ENCODE measurements at regions not wholly inside any gene's neighbourhood (a gene's known extent, or its start where the extent isn't known, plus 50 kb on each side); places are given as distances from the start of the nearest gene placed in this dataset.
A peak's percentile ranks its signal among the peaks of the same experiment; 100 is the strongest.

- Histone ChIP-seq H2AFZ (ENCODE audit: insufficient read depth, low read length, poor library complexity) (no peak overlapping the region), H2BK12ac (ENCODE audit: low read length) (no peak overlapping the region), H4K12ac (ENCODE audit: low read depth, low read length) (no peak overlapping the region), H3K4me3 (ENCODE audit: low read depth, low read length) (no peak overlapping the region), H3K14ac (ENCODE audit: low read length) (no peak overlapping the region), H3K27me3 (ENCODE audit: insufficient read depth, low read length) (no peaks in the 10 kb centered on the region), H3K79me2 (ENCODE audit: control insufficient read depth, insufficient read depth, low read length, poor library complexity) (no peaks in the 10 kb centered on the region), H3K27ac (ENCODE audit: low read depth, low read length) (no peak overlapping the region), H3K9ac (ENCODE audit: low read length) (no peak overlapping the region), H4K8ac (ENCODE audit: low read depth, low read length) (no peak overlapping the region), H3K18ac (ENCODE audit: low read length) (no peak overlapping the region), H3K79me1 (ENCODE audit: low read length) (no peaks in the 10 kb centered on the region), H3K23ac (ENCODE audit: low read length) (no peak overlapping the region), H3K9me3 (ENCODE audit: insufficient read depth, low read depth, low read length) (no peaks in the 10 kb centered on the region), H3K36me3 (ENCODE audit: control insufficient read depth in 1 of 2, insufficient read depth in 2 of 2, low read length in 2 of 2) (no peaks in the 10 kb centered on the region), H3K4me2 (ENCODE audit: low read length) (no peak overlapping the region), H2BK120ac (ENCODE audit: insufficient read depth, low read length, poor library complexity) (no peak overlapping the region), H4K91ac (ENCODE audit: low read depth, low read length) (no peak overlapping the region), H3K4me1 (ENCODE audit: control insufficient read depth in 1 of 2, insufficient read depth in 2 of 2, low read length in 2 of 2) (no peaks in the 10 kb centered on the region), H2AK5ac (ENCODE audit: low read length) (no peak overlapping the region), H3K4ac (ENCODE audit: low read depth, low read length) (no peak overlapping the region), H2BK5ac (ENCODE audit: low read depth, low read length, poor library complexity) (no peak overlapping the region)
- no CpG with 5 or more reads among the region's 2 CpGs for WGBS (ENCODE audit: extremely low coverage, insufficient coverage, insufficient read length)
- no peak for DNase-seq
Measured at GRCh38 chr13:48844676-48845075, 131.0 kb upstream of the FNDC3A start.

- Histone ChIP-seq H4K12ac (ENCODE audit: low read depth, low read length) (no peak overlapping the region), H3K14ac (ENCODE audit: low read length) (no peak overlapping the region), H3K23ac (ENCODE audit: low read length) (no peak overlapping the region), H3K4me2 (ENCODE audit: low read length) (no peak overlapping the region), H3K9me3 (ENCODE audit: insufficient read depth, low read depth, low read length) (no peaks in the 10 kb centered on the region), H3K9ac (ENCODE audit: low read length) (no peak overlapping the region), H2AFZ (ENCODE audit: insufficient read depth, low read length, poor library complexity) (no peak overlapping the region), H3K18ac (ENCODE audit: low read length) (no peak overlapping the region), H2BK5ac (ENCODE audit: low read depth, low read length, poor library complexity) (no peak overlapping the region), H3K4ac (ENCODE audit: low read depth, low read length) (no peak overlapping the region), H2BK120ac (ENCODE audit: insufficient read depth, low read length, poor library complexity) (no peak overlapping the region), H3K27ac (ENCODE audit: low read depth, low read length) (no peak overlapping the region), H2AK5ac (ENCODE audit: low read length) (no peak overlapping the region), H3K79me1 (ENCODE audit: low read length) (no peaks in the 10 kb centered on the region), H4K8ac (ENCODE audit: low read depth, low read length) (no peak overlapping the region), H3K79me2 (ENCODE audit: control insufficient read depth, insufficient read depth, low read length, poor library complexity) (no peaks in the 10 kb centered on the region), H4K91ac (ENCODE audit: low read depth, low read length) (no peak overlapping the region), H3K4me3 (ENCODE audit: low read depth, low read length) (no peak overlapping the region), H3K4me1 (ENCODE audit: control insufficient read depth in 1 of 2, insufficient read depth in 2 of 2, low read length in 2 of 2) (no peaks in the 10 kb centered on the region), H3K36me3 (ENCODE audit: control insufficient read depth in 1 of 2, insufficient read depth in 2 of 2, low read length in 2 of 2) (no peaks in the 10 kb centered on the region), H2BK12ac (ENCODE audit: low read length) (no peak overlapping the region), H3K27me3 (ENCODE audit: insufficient read depth, low read length) (no peaks in the 10 kb centered on the region)
- no peak for DNase-seq
- no CpG with 5 or more reads among the region's 5 CpGs for WGBS (ENCODE audit: extremely low coverage, insufficient coverage, insufficient read length)
Measured at GRCh38 chr13:48849515-48849914, 126.2 kb upstream of the FNDC3A start.

- no CpG with 5 or more reads among the region's 2 CpGs for WGBS (ENCODE audit: extremely low coverage, insufficient coverage, insufficient read length)
Measured at GRCh38 chr13:48851707-48852106, 124.0 kb upstream of the FNDC3A start.

GRCh38 chr13:48852911-48853727, 122.6 kb upstream of the FNDC3A start:
- H3K4me3 ChIP-seq (ENCODE audit: low read depth, low read length), result no peak overlapping the region
- H4K8ac ChIP-seq (ENCODE audit: low read depth, low read length), result no peak overlapping the region
- H2AFZ ChIP-seq (ENCODE audit: insufficient read depth, low read length, poor library complexity), result no peak overlapping the region
- no peak overlapping the region for H4K12ac ChIP-seq (ENCODE audit: low read depth, low read length)
- H3K4me2 ChIP-seq (ENCODE audit: low read length), result no peak overlapping the region
- H3K14ac ChIP-seq (ENCODE audit: low read length), result no peak overlapping the region
- H2BK120ac ChIP-seq (ENCODE audit: insufficient read depth, low read length, poor library complexity), result no peak overlapping the region
- H2BK5ac ChIP-seq (ENCODE audit: low read depth, low read length, poor library complexity), result no peak overlapping the region
- H2AK5ac ChIP-seq (ENCODE audit: low read length), result no peak overlapping the region
- no peak overlapping the region for H3K4ac ChIP-seq (ENCODE audit: low read depth, low read length)
- H3K36me3 ChIP-seq (ENCODE audit: control insufficient read depth in 1 of 2, insufficient read depth in 2 of 2, low read length in 2 of 2), result no peaks in the 10 kb centered on the region
- no peaks in the 10 kb centered on the region for H3K4me1 ChIP-seq (ENCODE audit: control insufficient read depth in 1 of 2, insufficient read depth in 2 of 2, low read length in 2 of 2)
- no peak overlapping the region for H2BK12ac ChIP-seq (ENCODE audit: low read length)
- peak overlapping the region; percentile 6 for H4K91ac ChIP-seq (ENCODE audit: low read depth, low read length)
- H3K9ac ChIP-seq (ENCODE audit: low read length), result no peak overlapping the region
- no peaks in the 10 kb centered on the region for H3K9me3 ChIP-seq (ENCODE audit: insufficient read depth, low read depth, low read length)
- H3K79me1 ChIP-seq (ENCODE audit: low read length), result no peaks in the 10 kb centered on the region
- no peaks in the 10 kb centered on the region for H3K79me2 ChIP-seq (ENCODE audit: control insufficient read depth, insufficient read depth, low read length, poor library complexity)
- no peak overlapping the region for H3K18ac ChIP-seq (ENCODE audit: low read length)
- no CpG with 5 or more reads among the region's 8 CpGs for WGBS (ENCODE audit: extremely low coverage, insufficient coverage, insufficient read length)
- no peak overlapping the region for H3K23ac ChIP-seq (ENCODE audit: low read length)
- no peaks in the 10 kb centered on the region for H3K27me3 ChIP-seq (ENCODE audit: insufficient read depth, low read length)
- no peak overlapping the region for H3K27ac ChIP-seq (ENCODE audit: low read depth, low read length)
- DNase-seq, result peak; percentile 49 to 87

More at GRCh38 chr13:48851707-48852106, 124.0 kb upstream of the FNDC3A start:
- Histone ChIP-seq H3K36me3 (ENCODE audit: control insufficient read depth in 1 of 2, insufficient read depth in 2 of 2, low read length in 2 of 2) (no peaks in the 10 kb centered on the region), H3K4me3 (ENCODE audit: low read depth, low read length) (no peak overlapping the region), H4K91ac (ENCODE audit: low read depth, low read length) (no peak overlapping the region), H4K8ac (ENCODE audit: low read depth, low read length) (no peak overlapping the region), H3K79me2 (ENCODE audit: control insufficient read depth, insufficient read depth, low read length, poor library complexity) (no peaks in the 10 kb centered on the region), H2BK120ac (ENCODE audit: insufficient read depth, low read length, poor library complexity) (no peak overlapping the region), H4K12ac (ENCODE audit: low read depth, low read length) (no peak overlapping the region), H3K27ac (ENCODE audit: low read depth, low read length) (no peak overlapping the region), H3K27me3 (ENCODE audit: insufficient read depth, low read length) (no peaks in the 10 kb centered on the region), H2AK5ac (ENCODE audit: low read length) (no peak overlapping the region), H3K9me3 (ENCODE audit: insufficient read depth, low read depth, low read length) (no peaks in the 10 kb centered on the region), H3K23ac (ENCODE audit: low read length) (no peak overlapping the region), H3K14ac (ENCODE audit: low read length) (no peak overlapping the region), H3K4ac (ENCODE audit: low read depth, low read length) (no peak overlapping the region), H2AFZ (ENCODE audit: insufficient read depth, low read length, poor library complexity) (no peak overlapping the region), H3K4me1 (ENCODE audit: control insufficient read depth in 1 of 2, insufficient read depth in 2 of 2, low read length in 2 of 2) (no peaks in the 10 kb centered on the region), H3K18ac (ENCODE audit: low read length) (no peak overlapping the region), H3K79me1 (ENCODE audit: low read length) (no peaks in the 10 kb centered on the region), H3K4me2 (ENCODE audit: low read length) (no peak overlapping the region), H2BK12ac (ENCODE audit: low read length) (no peak overlapping the region), H2BK5ac (ENCODE audit: low read depth, low read length, poor library complexity) (no peak overlapping the region), H3K9ac (ENCODE audit: low read length) (no peak overlapping the region)
- no peak for DNase-seq
